ENCODE measurements at regions not wholly inside any gene's neighbourhood (a gene's known extent, or its start where the extent isn't known, plus 50 kb on each side); places are given as distances from the start of the nearest gene placed in this dataset.

DNA sequence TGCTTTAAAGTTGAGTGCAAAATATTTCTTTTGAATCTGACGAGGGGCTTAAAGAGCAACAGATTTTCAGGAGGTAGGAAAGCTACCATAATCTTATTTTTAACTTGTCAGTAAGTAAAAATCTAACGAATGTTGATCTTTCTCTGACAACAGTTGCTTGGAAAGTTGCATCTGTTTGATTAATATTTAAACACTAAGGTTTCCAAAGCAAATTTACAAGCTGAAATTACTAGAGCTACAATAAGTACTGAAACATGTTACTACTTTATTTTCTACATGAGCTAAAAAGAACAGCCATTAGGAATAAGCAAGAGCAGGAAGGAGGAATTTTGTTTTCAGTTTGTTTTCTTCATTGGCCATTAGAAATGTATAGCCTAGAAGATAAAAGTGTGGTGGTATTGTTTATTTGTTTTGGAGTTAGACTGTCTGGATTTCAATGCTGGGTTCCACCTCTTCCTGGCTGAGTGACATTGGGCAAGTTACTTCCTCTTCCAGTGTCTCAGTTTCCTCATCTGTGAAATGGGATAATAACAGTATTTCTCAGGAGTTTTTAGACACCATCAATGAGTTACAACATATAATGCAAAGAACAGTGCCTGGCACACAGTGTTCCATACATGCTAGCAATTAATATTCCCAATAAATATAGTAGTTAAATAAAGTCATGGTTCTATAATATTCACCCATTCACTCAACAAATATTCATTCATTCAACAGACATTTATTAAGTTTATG is 87.9 kb upstream of the FLRT2 start:
- Histone ChIP-seq H3K18ac (ENCODE audit: low read depth in 1 of 2, low read length in 2 of 2) (no peak overlapping the region), H2BK5ac (ENCODE audit: low read depth, low read length, poor library complexity, severe bottlenecking) (no peak overlapping the region), H3K14ac (ENCODE audit: low read length in 2 of 2) (no peak overlapping the region), H2BK120ac (ENCODE audit: low read depth, low read length) (no peak overlapping the region), H3K27ac (ENCODE audit: low read length, poor library complexity, severe bottlenecking) (peak overlapping the region; percentile 58), H3K36me3 (ENCODE audit: control insufficient read depth in 1 of 2, insufficient read depth in 2 of 2, low read depth in 1 of 2, low read length in 2 of 2) (no peaks in the 10 kb centered on the region), H2AK5ac (ENCODE audit: low read length, severe bottlenecking) (peak overlapping the region; percentile 43), H3K4me3 (ENCODE audit: insufficient read depth in 1 of 2, low read depth in 1 of 2, low read length in 2 of 2) (no peak overlapping the region), H2AFZ (ENCODE audit: low read depth, low read length) (no peak overlapping the region), H4K8ac (ENCODE audit: low read length) (no peak overlapping the region), H4K91ac (ENCODE audit: low read length) (no peak overlapping the region), H3K23ac (ENCODE audit: low read length in 2 of 2) (no peak overlapping the region), H2BK15ac (ENCODE audit: low read depth, poor library complexity, severe bottlenecking) (no peak overlapping the region), H2BK12ac (ENCODE audit: low read length in 2 of 2) (no peak overlapping the region), H3K4me1 (ENCODE audit: control insufficient read depth, insufficient read depth, low read depth, low read length) (peaks cover 3% of the 10 kb centered on the region), H3K9ac (ENCODE audit: low read length) (no peak overlapping the region), H3K27me3 (ENCODE audit: control insufficient read depth in 1 of 2, insufficient read depth in 1 of 2, low read length in 2 of 2) (no peaks in the 10 kb centered on the region), H3K79me1 (replicated peaks; ENCODE audit: low read length, poor library complexity, severe bottlenecking) (no peaks in the 10 kb centered on the region), H3K4ac (ENCODE audit: low read depth in 1 of 2, low read length in 2 of 2) (no peak overlapping the region), H3K9me3 (ENCODE audit: control insufficient read depth, low read length) (no peaks in the 10 kb centered on the region), H3K4me2 (ENCODE audit: low read length, poor library complexity, severe bottlenecking) (no peak overlapping the region)
- no peak for DNase-seq
- WGBS: no CpG with 5 or more reads among the region's 2 CpGs

DNA sequence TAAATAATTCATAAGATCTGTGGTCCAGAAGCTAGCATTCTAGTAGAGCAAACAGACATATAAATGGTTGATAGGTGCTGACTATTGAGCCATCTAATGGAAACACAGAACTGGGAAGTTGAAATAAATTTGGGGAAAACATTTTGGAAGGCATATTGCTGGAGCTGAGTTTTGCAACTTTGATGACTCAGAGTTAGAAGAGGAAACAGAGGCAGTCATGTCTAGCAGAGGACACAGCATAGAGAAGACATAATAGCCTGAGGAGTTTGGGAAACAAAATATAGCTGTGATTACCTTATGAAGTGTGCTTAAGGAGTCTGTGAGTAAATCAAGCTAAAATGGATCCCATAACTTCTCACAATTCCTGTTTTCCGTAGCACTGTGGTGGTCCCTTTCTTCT is 86.9 kb upstream of the FLRT2 start:
- Histone ChIP-seq H3K36me3 (ENCODE audit: control insufficient read depth in 1 of 2, insufficient read depth in 2 of 2, low read depth in 1 of 2, low read length in 2 of 2) (no peaks in the 10 kb centered on the region), H2BK120ac (ENCODE audit: low read depth, low read length) (no peak overlapping the region), H3K9me3 (ENCODE audit: control insufficient read depth, low read length) (no peaks in the 10 kb centered on the region), H4K8ac (ENCODE audit: low read length) (no peak overlapping the region), H2AK5ac (ENCODE audit: low read length, severe bottlenecking) (peak overlapping the region; percentile 77), H3K79me1 (replicated peaks; ENCODE audit: low read length, poor library complexity, severe bottlenecking) (no peaks in the 10 kb centered on the region), H3K4me1 (ENCODE audit: control insufficient read depth, insufficient read depth, low read depth, low read length) (peaks cover 3% of the 10 kb centered on the region), H3K18ac (ENCODE audit: low read depth in 1 of 2, low read length in 2 of 2) (no peak overlapping the region), H4K91ac (ENCODE audit: low read length) (no peak overlapping the region), H3K14ac (ENCODE audit: low read length in 2 of 2) (no peak overlapping the region), H3K23ac (ENCODE audit: low read length in 2 of 2) (no peak overlapping the region), H3K9ac (ENCODE audit: low read length) (no peak overlapping the region), H3K27ac (ENCODE audit: low read length, poor library complexity, severe bottlenecking) (no peak overlapping the region), H2BK12ac (ENCODE audit: low read length in 2 of 2) (peak overlapping the region in 1 of 2 experiments; percentile 54), H2AFZ (ENCODE audit: low read depth, low read length) (no peak overlapping the region), H3K4me3 (ENCODE audit: insufficient read depth in 1 of 2, low read depth in 1 of 2, low read length in 2 of 2) (no peak overlapping the region), H2BK5ac (ENCODE audit: low read depth, low read length, poor library complexity, severe bottlenecking) (peak overlapping the region; percentile 83), H2BK15ac (ENCODE audit: low read depth, poor library complexity, severe bottlenecking) (no peak overlapping the region), H3K27me3 (ENCODE audit: control insufficient read depth in 1 of 2, insufficient read depth in 1 of 2, low read length in 2 of 2) (no peaks in the 10 kb centered on the region), H3K4ac (ENCODE audit: low read depth in 1 of 2, low read length in 2 of 2) (no peak overlapping the region), H3K4me2 (ENCODE audit: low read length, poor library complexity, severe bottlenecking) (no peak overlapping the region)
- no peak for DNase-seq
- WGBS: 100% methylated on average over 1 of the region's 1 CpG

DNA sequence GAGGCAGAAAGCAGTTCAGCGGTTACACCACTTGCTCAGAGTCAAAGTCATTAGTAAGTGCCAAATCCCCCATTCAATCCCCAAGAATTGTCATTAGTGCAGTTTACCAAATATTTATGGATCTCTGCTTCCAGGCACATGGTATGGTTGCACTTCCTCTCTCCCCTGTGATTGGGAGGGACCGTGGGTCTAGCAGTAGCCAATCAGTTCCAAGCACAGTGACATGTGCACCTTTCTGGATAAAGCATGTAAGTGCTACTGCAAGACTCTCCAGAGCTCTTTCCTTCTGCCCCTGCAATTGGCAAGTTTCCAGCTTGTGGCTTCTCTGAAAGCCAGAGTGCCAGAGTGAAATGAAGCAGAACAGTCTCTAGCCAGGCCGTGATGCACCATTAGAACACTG is 85.3 kb upstream of the FLRT2 start:
- no peaks in the 10 kb centered on the region for H3K79me1 ChIP-seq (replicated peaks; ENCODE audit: low read length, poor library complexity, severe bottlenecking)
- H2BK15ac ChIP-seq (ENCODE audit: low read depth, poor library complexity, severe bottlenecking): no peak overlapping the region
- H3K4me3 ChIP-seq (ENCODE audit: insufficient read depth in 1 of 2, low read depth in 1 of 2, low read length in 2 of 2): no peak overlapping the region
- H3K18ac ChIP-seq (ENCODE audit: low read depth in 1 of 2, low read length in 2 of 2): peak overlapping the region in 1 of 2 experiments; percentile 74
- H3K4ac ChIP-seq (ENCODE audit: low read depth in 1 of 2, low read length in 2 of 2): no peak overlapping the region
- DNase-seq: peak; percentile 84
- H3K14ac ChIP-seq (ENCODE audit: low read length in 2 of 2): no peak overlapping the region
- no peak overlapping the region for H2BK12ac ChIP-seq (ENCODE audit: low read length in 2 of 2)
- no peak overlapping the region for H3K9ac ChIP-seq (ENCODE audit: low read length)
- no peak overlapping the region for H2AK5ac ChIP-seq (ENCODE audit: low read length, severe bottlenecking)
- WGBS: 99% methylated on average over 2 of the region's 3 CpGs
- no peak overlapping the region for H3K23ac ChIP-seq (ENCODE audit: low read length in 2 of 2)
- H3K27me3 ChIP-seq (ENCODE audit: control insufficient read depth in 1 of 2, insufficient read depth in 1 of 2, low read length in 2 of 2): no peaks in the 10 kb centered on the region
- peaks cover 3% of the 10 kb centered on the region for H3K4me1 ChIP-seq (ENCODE audit: control insufficient read depth, insufficient read depth, low read depth, low read length)
- no peak overlapping the region for H2BK120ac ChIP-seq (ENCODE audit: low read depth, low read length)
- H2BK5ac ChIP-seq (ENCODE audit: low read depth, low read length, poor library complexity, severe bottlenecking): peak overlapping the region; percentile 58
- no peaks in the 10 kb centered on the region for H3K9me3 ChIP-seq (ENCODE audit: control insufficient read depth, low read length)
- no peak overlapping the region for H2AFZ ChIP-seq (ENCODE audit: low read depth, low read length)
- no peak overlapping the region for H4K91ac ChIP-seq (ENCODE audit: low read length)
- no peak overlapping the region for H4K8ac ChIP-seq (ENCODE audit: low read length)
- H3K36me3 ChIP-seq (ENCODE audit: control insufficient read depth in 1 of 2, insufficient read depth in 2 of 2, low read depth in 1 of 2, low read length in 2 of 2): no peaks in the 10 kb centered on the region
- H3K4me2 ChIP-seq (ENCODE audit: low read length, poor library complexity, severe bottlenecking): no peak overlapping the region
- H3K27ac ChIP-seq (ENCODE audit: low read length, poor library complexity, severe bottlenecking): peak overlapping the region; percentile 69

DNA sequence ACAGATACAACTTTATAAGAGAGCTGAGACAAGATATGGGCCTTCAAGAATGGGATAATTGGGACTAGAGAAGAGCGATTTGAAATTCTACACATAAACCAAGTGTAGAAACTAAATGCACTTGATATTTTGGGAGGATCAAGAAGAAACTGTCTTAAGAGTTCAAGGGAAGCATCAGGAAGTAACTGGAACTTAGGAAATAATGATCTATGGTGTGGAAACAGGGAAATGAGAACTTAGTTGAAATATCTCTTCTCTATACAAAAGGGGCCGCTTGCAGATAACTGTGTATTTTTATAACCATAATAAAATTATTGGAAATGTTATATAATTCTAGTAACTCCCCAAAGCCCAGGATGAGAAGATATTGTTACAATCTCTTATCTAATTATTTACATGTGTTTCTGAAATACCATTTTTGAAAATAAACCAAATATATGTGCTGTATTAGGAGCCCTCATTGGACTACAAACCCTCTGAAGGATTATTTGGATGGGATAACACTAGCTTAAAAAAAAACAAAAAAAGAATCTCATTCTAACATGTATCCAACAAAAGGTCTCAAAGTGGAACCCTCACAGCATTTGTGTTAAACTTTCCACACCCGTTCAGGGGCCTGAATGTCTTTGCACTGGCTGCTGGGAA is 84.7 kb upstream of the FLRT2 start:
- WGBS: 100% methylated on average over 1 of the region's 3 CpGs
- H2BK120ac ChIP-seq (ENCODE audit: low read depth, low read length): no peak overlapping the region

More for the DNA sequence above, 84.7 kb upstream of the FLRT2 start:
- Histone ChIP-seq H3K9me3 (ENCODE audit: control insufficient read depth, low read length) (no peaks in the 10 kb centered on the region), H2AK5ac (ENCODE audit: low read length, severe bottlenecking) (peak overlapping the region; percentile 96), H3K23ac (ENCODE audit: low read length in 2 of 2) (no peak overlapping the region), H2BK15ac (ENCODE audit: low read depth, poor library complexity, severe bottlenecking) (no peak overlapping the region), H3K27ac (ENCODE audit: low read length, poor library complexity, severe bottlenecking) (peak overlapping the region; percentile 69), H2BK12ac (ENCODE audit: low read length in 2 of 2) (peak overlapping the region in 1 of 2 experiments; percentile 94), H2AFZ (ENCODE audit: low read depth, low read length) (no peak overlapping the region), H3K14ac (ENCODE audit: low read length in 2 of 2) (no peak overlapping the region), H3K9ac (ENCODE audit: low read length) (no peak overlapping the region), H2BK5ac (ENCODE audit: low read depth, low read length, poor library complexity, severe bottlenecking) (peak overlapping the region; percentile 58), H4K8ac (ENCODE audit: low read length) (no peak overlapping the region), H3K4me3 (ENCODE audit: insufficient read depth in 1 of 2, low read depth in 1 of 2, low read length in 2 of 2) (no peak overlapping the region), H4K91ac (ENCODE audit: low read length) (no peak overlapping the region), H3K27me3 (ENCODE audit: control insufficient read depth in 1 of 2, insufficient read depth in 1 of 2, low read length in 2 of 2) (no peaks in the 10 kb centered on the region), H3K18ac (ENCODE audit: low read depth in 1 of 2, low read length in 2 of 2) (no peak overlapping the region), H3K4me2 (ENCODE audit: low read length, poor library complexity, severe bottlenecking) (peak overlapping the region; percentile 33), H3K36me3 (ENCODE audit: control insufficient read depth in 1 of 2, insufficient read depth in 2 of 2, low read depth in 1 of 2, low read length in 2 of 2) (no peaks in the 10 kb centered on the region), H3K79me1 (replicated peaks; ENCODE audit: low read length, poor library complexity, severe bottlenecking) (no peaks in the 10 kb centered on the region), H3K4me1 (ENCODE audit: control insufficient read depth, insufficient read depth, low read depth, low read length) (peaks cover 3% of the 10 kb centered on the region), H3K4ac (ENCODE audit: low read depth in 1 of 2, low read length in 2 of 2) (peak overlapping the region in 1 of 2 experiments; percentile 37)
- DNase-seq: no peak
